Sigmoid colon (tissue), 6 donors: ENCODE measurements at regions not wholly inside any gene's neighbourhood (a gene's known extent, or its start where the extent isn't known, plus 50 kb on each side); places are given as distances from the start of the nearest gene placed in this dataset.

Experiments used
- DNase-seq: peaks from one replicate; pipeline ENCODE4 v3.0.0-alpha.2; 2019
- H3K27ac ChIP-seq, 4 donors: fragments of 200-600 bp; sonication (generic); one replicate each; pipeline ENCODE4 v1.5.1; 2016 to 2019; ENCODE audit warnings: mild to moderate bottlenecking in 1 of 4
- H3K27me3 ChIP-seq, 3 donors: fragments of 200-600 bp; sonication (generic); one replicate each; pipeline ENCODE4 v1.5.1; 2019; ENCODE audit warnings: mild to moderate bottlenecking in 1 of 3
- H3K36me3 ChIP-seq, 4 donors: fragments of 200-600 bp; sonication (generic); one replicate each; pipeline ENCODE4 v1.5.1; 2016 to 2019
- H3K4me1 ChIP-seq, 4 donors: fragments of 200-600 bp; sonication (generic); one replicate each; pipeline ENCODE4 v1.5.1; 2017 to 2019
- H3K4me3 ChIP-seq, 4 donors: fragments of 200-600 bp; sonication (generic); one replicate each; pipeline ENCODE4 v1.5.1; 2017 to 2019; ENCODE audit warnings: mild to moderate bottlenecking in 2 of 4, moderate library complexity in 1 of 4
- H3K9me3 ChIP-seq, 4 donors: fragments of 200-600 bp in 3 of 4; sonication (generic) in 3 of 4; one replicate each; pipeline versions ENCODE4 v1.5.1 to v1.6.1; 2013 to 2019
- EP300 ChIP-seq, 4 donors: sonication (generic); formaldehyde crosslinking; IDR thresholded peaks; one replicate each; pipeline ENCODE4 v1.6.1; 2017; ENCODE audit warnings: antibody characterized with exemption in 4 of 4
- POLR2A ChIP-seq, 2 donors: fragments of 450-650 bp; IDR thresholded peaks; one replicate each; pipeline ENCODE4 v1.6.1; 2016; ENCODE audit warnings: antibody characterized with exemption in 2 of 2, mild to moderate bottlenecking in 2 of 2, moderate library complexity in 2 of 2
- POLR2AphosphoS5 ChIP-seq, 4 donors: sonication (generic); formaldehyde crosslinking; IDR thresholded peaks; one replicate each; pipeline ENCODE4 v1.6.1; 2017; ENCODE audit warnings: antibody characterized with exemption in 4 of 4
- WGBS, 2 donors: extraction: QIAGEN DNeasy Blood & Tissue Kit; methylation state at CpG; one replicate each; pipeline ENCODE4 v1.1.7; 2013; 5-methylcytosine and 5-hydroxymethylcytosine counted together
- intact Hi-C: fragments of 100-400 bp; cut with DNase I; formaldehyde crosslinking; loops from one replicate; pipeline ENCODE4 v1.15.1; 2023
- TF ChIP-seq, protein P1 (sequence below), 4 experiments: fragments of 450-650 bp in 3 of 4; fragments of 200-600 bp in 1 of 4; IDR thresholded peaks; one replicate each; pipeline ENCODE4 v1.5.1; 2016 to 2019; ENCODE audit warnings: antibody characterized with exemption in 4 of 4, mild to moderate bottlenecking in 3 of 4, moderate library complexity in 2 of 4
- donor health status: healthy with polysubstance abuse.
- donor health status: healthy.

DNA sequence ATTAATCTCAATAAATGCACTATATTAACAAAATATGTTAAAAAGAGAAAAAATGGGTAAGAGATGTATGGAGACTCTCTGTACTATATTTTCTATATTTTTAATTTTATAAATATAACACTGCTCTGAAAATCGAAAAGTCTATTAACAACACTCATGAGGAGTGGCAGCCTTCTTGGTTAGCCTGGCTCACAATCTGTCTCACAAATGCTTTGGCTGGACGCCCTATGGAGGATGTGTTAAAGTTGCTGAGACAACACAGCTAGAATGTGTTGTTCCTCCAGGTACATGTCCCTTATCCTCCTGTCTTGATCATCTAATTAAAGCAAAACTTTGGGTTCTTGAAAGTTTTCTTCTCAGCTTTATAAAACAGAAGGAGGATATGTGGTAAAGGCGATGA is 396.6 kb upstream of the PCDH20 start:
- H3K27ac ChIP-seq: no peak overlapping the region
- no peaks in the 10 kb centered on the region for H3K4me1 ChIP-seq
- H3K36me3 ChIP-seq: no peaks in the 10 kb centered on the region
- intact Hi-C loops: no loop called here
- no peaks in the 10 kb centered on the region for H3K27me3 ChIP-seq
- no peak for DNase-seq
- H3K9me3 ChIP-seq: peaks cover 0 to 2% (median 0%) of the 10 kb centered on the region in 4 donors
- TF ChIP-seq POLR2AphosphoS5 (IDR thresholded peaks at IDR 0.05): no peak
- WGBS, 2 donors: 92 to 93% methylated on average over 3 of the region's 3 CpGs
- H3K4me3 ChIP-seq: no peak overlapping the region

GRCh38 chr13:61810065-61810464 is 394.4 kb upstream of the PCDH20 start:
- DNase-seq: no peak
- no peaks in the 10 kb centered on the region for H3K36me3 ChIP-seq
- H3K9me3 ChIP-seq: no peaks in the 10 kb centered on the region
- no peaks in the 10 kb centered on the region for H3K4me1 ChIP-seq
- WGBS, 2 donors: 68 to 78% methylated on average over 1 of the region's 1 CpG
- no peak overlapping the region for H3K4me3 ChIP-seq
- no peak for TF ChIP-seq EP300 (IDR thresholded peaks at IDR 0.05)
- TF ChIP-seq, protein P1, sequence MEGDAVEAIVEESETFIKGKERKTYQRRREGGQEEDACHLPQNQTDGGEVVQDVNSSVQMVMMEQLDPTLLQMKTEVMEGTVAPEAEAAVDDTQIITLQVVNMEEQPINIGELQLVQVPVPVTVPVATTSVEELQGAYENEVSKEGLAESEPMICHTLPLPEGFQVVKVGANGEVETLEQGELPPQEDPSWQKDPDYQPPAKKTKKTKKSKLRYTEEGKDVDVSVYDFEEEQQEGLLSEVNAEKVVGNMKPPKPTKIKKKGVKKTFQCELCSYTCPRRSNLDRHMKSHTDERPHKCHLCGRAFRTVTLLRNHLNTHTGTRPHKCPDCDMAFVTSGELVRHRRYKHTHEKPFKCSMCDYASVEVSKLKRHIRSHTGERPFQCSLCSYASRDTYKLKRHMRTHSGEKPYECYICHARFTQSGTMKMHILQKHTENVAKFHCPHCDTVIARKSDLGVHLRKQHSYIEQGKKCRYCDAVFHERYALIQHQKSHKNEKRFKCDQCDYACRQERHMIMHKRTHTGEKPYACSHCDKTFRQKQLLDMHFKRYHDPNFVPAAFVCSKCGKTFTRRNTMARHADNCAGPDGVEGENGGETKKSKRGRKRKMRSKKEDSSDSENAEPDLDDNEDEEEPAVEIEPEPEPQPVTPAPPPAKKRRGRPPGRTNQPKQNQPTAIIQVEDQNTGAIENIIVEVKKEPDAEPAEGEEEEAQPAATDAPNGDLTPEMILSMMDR (IDR thresholded peaks at IDR 0.05): no peak
- TF ChIP-seq POLR2A (IDR thresholded peaks at IDR 0.05): no peak
- no peak for TF ChIP-seq POLR2AphosphoS5 (IDR thresholded peaks at IDR 0.05)
- H3K27ac ChIP-seq: no peak overlapping the region
- no peaks in the 10 kb centered on the region for H3K27me3 ChIP-seq
- intact Hi-C loops: no loop called here

- peaks cover 0 to 4% (median 0%) of the 10 kb centered on the region in 4 donors for H3K9me3 ChIP-seq
- 95 to 96% methylated on average over 1 of the region's 1 CpG for WGBS, 2 donors
- no peak for TF ChIP-seq POLR2A (IDR thresholded peaks at IDR 0.05)
- TF ChIP-seq EP300 (IDR thresholded peaks at IDR 0.05): no peak
- no peak for TF ChIP-seq POLR2AphosphoS5 (IDR thresholded peaks at IDR 0.05)
- TF ChIP-seq, protein P1 (IDR thresholded peaks at IDR 0.05): no peak
- no peaks in the 10 kb centered on the region for H3K27me3 ChIP-seq
- no peak for DNase-seq
- H3K4me3 ChIP-seq: no peak overlapping the region
- H3K4me1 ChIP-seq: no peaks in the 10 kb centered on the region
- H3K36me3 ChIP-seq: no peaks in the 10 kb centered on the region
- intact Hi-C loops: no loop called here
- no peak overlapping the region for H3K27ac ChIP-seq
Observed at GRCh38 chr13:61797397-61797796, 381.7 kb upstream of the PCDH20 start.

GRCh38 chr13:61795580-61795979 is 379.9 kb upstream of the PCDH20 start:
- Histone ChIP-seq H3K27me3 (no peaks in the 10 kb centered on the region), H3K36me3 (no peaks in the 10 kb centered on the region), H3K9me3 (peaks cover 0 to 4% (median 0%) of the 10 kb centered on the region in 4 donors), H3K4me1 (no peaks in the 10 kb centered on the region), H3K4me3 (no peak overlapping the region), H3K27ac (no peak overlapping the region)
- 78 to 81% methylated on average over 1 of the region's 1 CpG for WGBS, 2 donors
- TF ChIP-seq POLR2A (IDR thresholded peaks at IDR 0.05): no peak
- TF ChIP-seq, protein P1 (IDR thresholded peaks at IDR 0.05): no peak
- TF ChIP-seq POLR2AphosphoS5 (IDR thresholded peaks at IDR 0.05): peak in 2 of 4 donors; percentile 19 to 53
- intact Hi-C loops: no loop called here
- no peak for DNase-seq

DNA sequence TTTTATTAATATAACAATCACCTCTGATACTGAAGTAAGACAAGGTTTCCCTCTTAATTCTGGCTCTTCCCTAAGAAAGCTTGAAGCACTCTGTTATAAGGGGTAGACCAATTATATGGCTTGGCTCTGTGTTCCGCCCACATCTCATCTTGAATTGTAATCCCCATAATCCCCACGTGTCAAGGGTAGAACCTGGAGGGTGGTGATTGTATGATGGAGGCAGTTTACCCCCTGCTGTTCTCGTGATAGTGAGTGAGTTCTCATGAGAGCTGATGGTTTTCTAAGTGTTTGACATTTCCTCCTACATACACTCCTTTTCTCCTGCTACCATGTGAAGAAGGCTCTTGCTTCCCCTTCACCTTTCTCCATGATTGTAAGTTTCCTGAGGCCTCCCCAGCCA is 363.8 kb upstream of the PCDH20 start:
- no peak for DNase-seq
- H3K4me3 ChIP-seq: no peak overlapping the region
- WGBS, 2 donors: 63 to 65% methylated on average over 3 of the region's 3 CpGs
- no peaks in the 10 kb centered on the region for H3K9me3 ChIP-seq
- no peaks in the 10 kb centered on the region for H3K27me3 ChIP-seq
- intact Hi-C loops: no loop called here
- no peak overlapping the region for H3K27ac ChIP-seq
- peaks cover 0 to 6% (median 0%) of the 10 kb centered on the region in 4 donors for H3K4me1 ChIP-seq
- no peaks in the 10 kb centered on the region for H3K36me3 ChIP-seq
- TF ChIP-seq POLR2AphosphoS5 (IDR thresholded peaks at IDR 0.05): no peak

- Histone ChIP-seq H3K27ac (no peak overlapping the region), H3K36me3 (no peaks in the 10 kb centered on the region), H3K4me3 (no peak overlapping the region), H3K9me3 (no peaks in the 10 kb centered on the region), H3K27me3 (no peaks in the 10 kb centered on the region), H3K4me1 (peaks cover 0 to 6% (median 0%) of the 10 kb centered on the region in 4 donors)
- no peak for DNase-seq
- intact Hi-C loops: no loop called here
- TF ChIP-seq POLR2A (IDR thresholded peaks at IDR 0.05): no peak
- TF ChIP-seq EP300 (IDR thresholded peaks at IDR 0.05): no peak
- TF ChIP-seq, protein P1 (IDR thresholded peaks at IDR 0.05): no peak
- no peak for TF ChIP-seq POLR2AphosphoS5 (IDR thresholded peaks at IDR 0.05)
- 76 to 81% methylated on average over 6 of the region's 6 CpGs for WGBS, 2 donors
Observed at GRCh38 chr13:61778531-61778930, 362.9 kb upstream of the PCDH20 start.
